ENCODE measurements at regions not wholly inside any gene's neighbourhood (a gene's known extent, or its start where the extent isn't known, plus 50 kb on each side); places are given as distances from the start of the nearest gene placed in this dataset.

DNA sequence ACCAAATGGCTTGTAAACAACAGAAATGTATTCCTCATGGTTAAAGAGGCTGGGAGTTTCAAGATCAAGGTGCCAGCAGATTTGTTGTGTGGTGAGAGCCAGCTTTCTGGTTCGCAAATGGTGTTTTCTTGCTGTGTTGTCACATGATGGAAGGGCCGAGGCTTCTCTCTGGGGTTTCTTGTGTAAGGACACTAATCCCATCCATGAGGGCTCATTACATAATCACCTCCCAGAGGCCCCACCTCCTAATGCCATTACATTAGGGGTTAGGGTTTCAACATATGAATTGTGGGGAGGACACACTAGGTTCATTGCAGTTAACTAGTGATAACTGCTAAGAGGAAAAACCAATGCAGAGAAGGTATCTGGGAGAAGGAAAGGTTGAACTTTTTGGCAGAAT, 103.5 kb upstream of the ENPEP start:
- TF ChIP-seq HNF4G (IDR thresholded peaks at IDR 0.05) (no peak), RXRA (IDR thresholded peaks at IDR 0.05) (no peak), FOXA2 (IDR thresholded peaks at IDR 0.05) (no peak), JUND (IDR thresholded peaks at IDR 0.05) (no peak), RAD21 (IDR thresholded peaks at IDR 0.05) (no peak), FOXA1 (IDR thresholded peaks at IDR 0.05) (no peak), EGR1 (IDR thresholded peaks at IDR 0.05; ENCODE audit: low read depth in 2 of 2) (no peak), HNF4A (conservative IDR thresholded peaks at IDR 0.05) (no peak), ZBTB33 (IDR thresholded peaks at IDR 0.05) (no peak), YY1 (IDR thresholded peaks at IDR 0.05) (no peak), GABPA (IDR thresholded peaks at IDR 0.05 in 1 of 2, conservative IDR thresholded peaks at IDR 0.05 in 1 of 2) (no peak), SP1 (IDR thresholded peaks at IDR 0.05) (no peak)
- TF ChIP-seq, protein P1, sequence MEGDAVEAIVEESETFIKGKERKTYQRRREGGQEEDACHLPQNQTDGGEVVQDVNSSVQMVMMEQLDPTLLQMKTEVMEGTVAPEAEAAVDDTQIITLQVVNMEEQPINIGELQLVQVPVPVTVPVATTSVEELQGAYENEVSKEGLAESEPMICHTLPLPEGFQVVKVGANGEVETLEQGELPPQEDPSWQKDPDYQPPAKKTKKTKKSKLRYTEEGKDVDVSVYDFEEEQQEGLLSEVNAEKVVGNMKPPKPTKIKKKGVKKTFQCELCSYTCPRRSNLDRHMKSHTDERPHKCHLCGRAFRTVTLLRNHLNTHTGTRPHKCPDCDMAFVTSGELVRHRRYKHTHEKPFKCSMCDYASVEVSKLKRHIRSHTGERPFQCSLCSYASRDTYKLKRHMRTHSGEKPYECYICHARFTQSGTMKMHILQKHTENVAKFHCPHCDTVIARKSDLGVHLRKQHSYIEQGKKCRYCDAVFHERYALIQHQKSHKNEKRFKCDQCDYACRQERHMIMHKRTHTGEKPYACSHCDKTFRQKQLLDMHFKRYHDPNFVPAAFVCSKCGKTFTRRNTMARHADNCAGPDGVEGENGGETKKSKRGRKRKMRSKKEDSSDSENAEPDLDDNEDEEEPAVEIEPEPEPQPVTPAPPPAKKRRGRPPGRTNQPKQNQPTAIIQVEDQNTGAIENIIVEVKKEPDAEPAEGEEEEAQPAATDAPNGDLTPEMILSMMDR (IDR thresholded peaks at IDR 0.05; ENCODE audit: low read depth, low read length, missing input control): no peak
- TF ChIP-seq, protein P2, sequence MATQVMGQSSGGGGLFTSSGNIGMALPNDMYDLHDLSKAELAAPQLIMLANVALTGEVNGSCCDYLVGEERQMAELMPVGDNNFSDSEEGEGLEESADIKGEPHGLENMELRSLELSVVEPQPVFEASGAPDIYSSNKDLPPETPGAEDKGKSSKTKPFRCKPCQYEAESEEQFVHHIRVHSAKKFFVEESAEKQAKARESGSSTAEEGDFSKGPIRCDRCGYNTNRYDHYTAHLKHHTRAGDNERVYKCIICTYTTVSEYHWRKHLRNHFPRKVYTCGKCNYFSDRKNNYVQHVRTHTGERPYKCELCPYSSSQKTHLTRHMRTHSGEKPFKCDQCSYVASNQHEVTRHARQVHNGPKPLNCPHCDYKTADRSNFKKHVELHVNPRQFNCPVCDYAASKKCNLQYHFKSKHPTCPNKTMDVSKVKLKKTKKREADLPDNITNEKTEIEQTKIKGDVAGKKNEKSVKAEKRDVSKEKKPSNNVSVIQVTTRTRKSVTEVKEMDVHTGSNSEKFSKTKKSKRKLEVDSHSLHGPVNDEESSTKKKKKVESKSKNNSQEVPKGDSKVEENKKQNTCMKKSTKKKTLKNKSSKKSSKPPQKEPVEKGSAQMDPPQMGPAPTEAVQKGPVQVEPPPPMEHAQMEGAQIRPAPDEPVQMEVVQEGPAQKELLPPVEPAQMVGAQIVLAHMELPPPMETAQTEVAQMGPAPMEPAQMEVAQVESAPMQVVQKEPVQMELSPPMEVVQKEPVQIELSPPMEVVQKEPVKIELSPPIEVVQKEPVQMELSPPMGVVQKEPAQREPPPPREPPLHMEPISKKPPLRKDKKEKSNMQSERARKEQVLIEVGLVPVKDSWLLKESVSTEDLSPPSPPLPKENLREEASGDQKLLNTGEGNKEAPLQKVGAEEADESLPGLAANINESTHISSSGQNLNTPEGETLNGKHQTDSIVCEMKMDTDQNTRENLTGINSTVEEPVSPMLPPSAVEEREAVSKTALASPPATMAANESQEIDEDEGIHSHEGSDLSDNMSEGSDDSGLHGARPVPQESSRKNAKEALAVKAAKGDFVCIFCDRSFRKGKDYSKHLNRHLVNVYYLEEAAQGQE (IDR thresholded peaks at IDR 0.05): no peak
- TF ChIP-seq, protein P3, sequence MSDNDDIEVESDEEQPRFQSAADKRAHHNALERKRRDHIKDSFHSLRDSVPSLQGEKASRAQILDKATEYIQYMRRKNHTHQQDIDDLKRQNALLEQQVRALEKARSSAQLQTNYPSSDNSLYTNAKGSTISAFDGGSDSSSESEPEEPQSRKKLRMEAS (IDR thresholded peaks at IDR 0.05): no peak
- Histone ChIP-seq H3K4me1 (ENCODE audit: control insufficient read depth in 4 of 4, insufficient read depth in 4 of 4, low read length in 3 of 4) (no peaks in the 10 kb centered on the region), H3K9me3 (ENCODE audit: control insufficient read depth in 4 of 4, low read length in 3 of 4) (no peaks in the 10 kb centered on the region), H3K27ac (ENCODE audit: low read depth in 1 of 2, low read length in 2 of 2) (no peak overlapping the region), H3K9ac (ENCODE audit: low read depth in 1 of 2, low read length in 2 of 2) (no peak overlapping the region), H3K27me3 (ENCODE audit: control insufficient read depth in 4 of 4, insufficient read depth in 4 of 4, low read length in 3 of 4) (no peaks in the 10 kb centered on the region), H3K4me3 (ENCODE audit: low read depth in 1 of 3, low read length in 3 of 3) (no peak overlapping the region), H3K36me3 (ENCODE audit: control insufficient read depth in 4 of 4, insufficient read depth in 3 of 4, low read depth in 1 of 4, low read length in 3 of 4) (no peaks in the 10 kb centered on the region)
- 83% methylated on average over 2 of the region's 2 CpGs for WGBS
- no peak for DNase-seq (ENCODE audit: low spot score)

GRCh38 chr4:110371016-110371770, 104.8 kb upstream of the ENPEP start:
- Histone ChIP-seq H3K27ac (ENCODE audit: low read depth in 1 of 2, low read length in 2 of 2) (no peak overlapping the region), H3K27me3 (ENCODE audit: control insufficient read depth in 4 of 4, insufficient read depth in 4 of 4, low read length in 3 of 4) (no peaks in the 10 kb centered on the region), H3K4me3 (ENCODE audit: low read depth in 1 of 3, low read length in 3 of 3) (no peak overlapping the region), H3K9ac (ENCODE audit: low read depth in 1 of 2, low read length in 2 of 2) (no peak overlapping the region), H3K4me1 (ENCODE audit: control insufficient read depth in 4 of 4, insufficient read depth in 4 of 4, low read length in 3 of 4) (no peaks in the 10 kb centered on the region), H3K36me3 (ENCODE audit: control insufficient read depth in 4 of 4, insufficient read depth in 3 of 4, low read depth in 1 of 4, low read length in 3 of 4) (no peaks in the 10 kb centered on the region), H3K9me3 (ENCODE audit: control insufficient read depth in 4 of 4, low read length in 3 of 4) (no peaks in the 10 kb centered on the region)
- WGBS: 69% methylated on average over 4 of the region's 4 CpGs
- no peak for DNase-seq (ENCODE audit: low spot score)
- TF ChIP-seq, protein P3 (IDR thresholded peaks at IDR 0.05): no peak
- TF ChIP-seq, protein P1 (IDR thresholded peaks at IDR 0.05; ENCODE audit: low read depth, low read length, missing input control): no peak
- TF ChIP-seq NR2F2 (IDR thresholded peaks at IDR 0.05) (no peak), HNF4G (IDR thresholded peaks at IDR 0.05) (no peak), ATF3 (IDR thresholded peaks at IDR 0.05) (no peak), EGR1 (IDR thresholded peaks at IDR 0.05; ENCODE audit: low read depth in 2 of 2) (no peak), GABPA (IDR thresholded peaks at IDR 0.05 in 1 of 2, conservative IDR thresholded peaks at IDR 0.05 in 1 of 2) (no peak), YY1 (IDR thresholded peaks at IDR 0.05) (no peak), HNF4A (conservative IDR thresholded peaks at IDR 0.05) (no peak), ZBTB33 (IDR thresholded peaks at IDR 0.05) (no peak), SP1 (IDR thresholded peaks at IDR 0.05) (no peak), RXRA (IDR thresholded peaks at IDR 0.05) (no peak), RAD21 (IDR thresholded peaks at IDR 0.05) (no peak), JUND (IDR thresholded peaks at IDR 0.05) (no peak), FOXA1 (IDR thresholded peaks at IDR 0.05) (no peak)

Measured in liver (tissue), 8 donors.